Coronary artery (tissue), 2 donors: ENCODE measurements at regions not wholly inside any gene's neighbourhood (a gene's known extent, or its start where the extent isn't known, plus 50 kb on each side); places are given as distances from the start of the nearest gene placed in this dataset.

Experiments
- DNase-seq: peaks from one replicate; pipeline ENCODE4 v3.0.0-alpha.2; 2017; ENCODE audit warnings: low spot score
- H3K27ac ChIP-seq, 2 donors: fragments of 200-600 bp; sonication (generic); one replicate each; pipeline ENCODE4 v1.5.1; 2016 to 2019
- H3K4me3 ChIP-seq: fragments of 200-600 bp; sonication (generic); 2 replicates; pipeline ENCODE4 v1.5.1; 2016; ENCODE audit warnings: mild to moderate bottlenecking, moderate library complexity
- TF ChIP-seq, protein P1 (sequence below): fragments of 200-600 bp; sonication (generic); IDR thresholded peaks from one replicate; pipeline ENCODE4 v1.5.1; 2019; ENCODE audit warnings: antibody characterized with exemption

DNA sequence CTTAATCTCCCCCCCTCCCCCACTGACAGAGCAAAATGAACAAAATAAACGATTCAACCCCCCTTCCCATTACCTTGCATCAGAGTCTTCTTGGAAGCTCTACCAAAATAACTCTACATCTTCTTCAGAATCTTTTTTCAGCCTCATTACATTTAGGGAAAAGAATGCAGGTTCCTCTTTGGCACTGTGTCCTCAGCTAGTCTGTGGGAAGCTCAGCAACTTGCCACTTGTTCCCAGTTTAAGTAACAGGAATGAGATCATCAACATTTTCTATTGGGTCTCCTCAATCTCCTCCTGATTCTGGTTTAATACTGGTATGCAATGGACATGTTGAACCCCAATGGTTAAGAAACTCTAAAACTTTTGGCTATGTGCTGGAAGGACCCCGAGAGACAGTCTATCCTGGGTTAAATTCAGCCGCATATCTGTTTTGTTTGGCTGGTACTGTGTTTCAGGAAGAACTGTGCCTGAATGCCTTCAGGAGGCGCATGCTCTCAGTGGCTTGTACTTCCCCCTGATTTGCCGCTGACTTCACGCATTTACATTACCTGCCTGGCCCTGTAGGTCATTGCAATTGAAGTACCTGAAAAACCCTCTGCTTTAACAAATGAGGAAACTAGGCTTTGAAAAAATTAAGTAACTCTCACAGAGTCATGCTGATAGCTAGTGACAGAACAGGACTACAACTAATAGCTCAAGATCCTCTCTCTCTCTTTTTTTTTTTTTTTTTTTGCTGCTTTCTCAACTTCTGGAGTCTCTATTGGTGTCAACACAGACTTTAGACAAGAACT lies 78.1 kb upstream of the HMHB1 start:
- TF ChIP-seq, protein P1, sequence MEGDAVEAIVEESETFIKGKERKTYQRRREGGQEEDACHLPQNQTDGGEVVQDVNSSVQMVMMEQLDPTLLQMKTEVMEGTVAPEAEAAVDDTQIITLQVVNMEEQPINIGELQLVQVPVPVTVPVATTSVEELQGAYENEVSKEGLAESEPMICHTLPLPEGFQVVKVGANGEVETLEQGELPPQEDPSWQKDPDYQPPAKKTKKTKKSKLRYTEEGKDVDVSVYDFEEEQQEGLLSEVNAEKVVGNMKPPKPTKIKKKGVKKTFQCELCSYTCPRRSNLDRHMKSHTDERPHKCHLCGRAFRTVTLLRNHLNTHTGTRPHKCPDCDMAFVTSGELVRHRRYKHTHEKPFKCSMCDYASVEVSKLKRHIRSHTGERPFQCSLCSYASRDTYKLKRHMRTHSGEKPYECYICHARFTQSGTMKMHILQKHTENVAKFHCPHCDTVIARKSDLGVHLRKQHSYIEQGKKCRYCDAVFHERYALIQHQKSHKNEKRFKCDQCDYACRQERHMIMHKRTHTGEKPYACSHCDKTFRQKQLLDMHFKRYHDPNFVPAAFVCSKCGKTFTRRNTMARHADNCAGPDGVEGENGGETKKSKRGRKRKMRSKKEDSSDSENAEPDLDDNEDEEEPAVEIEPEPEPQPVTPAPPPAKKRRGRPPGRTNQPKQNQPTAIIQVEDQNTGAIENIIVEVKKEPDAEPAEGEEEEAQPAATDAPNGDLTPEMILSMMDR: no peak
- no peak overlapping the region for H3K27ac ChIP-seq
- DNase-seq: no peak
- H3K4me3 ChIP-seq: no peak overlapping the region

DNA sequence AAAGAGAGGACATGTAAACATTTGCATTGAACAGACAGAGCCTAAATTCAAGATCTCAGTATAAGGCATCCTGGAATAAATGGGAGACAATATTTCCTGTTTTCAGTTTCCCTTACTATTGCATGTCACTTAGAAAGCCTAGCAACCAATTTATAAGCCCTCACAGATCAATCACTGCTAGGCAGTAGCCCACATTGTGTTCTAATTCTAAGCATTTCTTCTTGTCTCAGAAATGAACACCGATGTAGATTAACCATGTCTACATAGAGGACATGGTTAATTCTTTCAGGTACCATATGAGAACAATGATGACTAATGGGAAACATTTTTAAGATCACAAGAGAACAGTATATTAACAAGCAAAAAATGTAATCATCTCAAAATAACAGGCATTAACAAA lies 79.6 kb upstream of the HMHB1 start:
- no peak overlapping the region for H3K27ac ChIP-seq
- DNase-seq: no peak
- TF ChIP-seq, protein P1: no peak
- H3K4me3 ChIP-seq: no peak overlapping the region

DNA sequence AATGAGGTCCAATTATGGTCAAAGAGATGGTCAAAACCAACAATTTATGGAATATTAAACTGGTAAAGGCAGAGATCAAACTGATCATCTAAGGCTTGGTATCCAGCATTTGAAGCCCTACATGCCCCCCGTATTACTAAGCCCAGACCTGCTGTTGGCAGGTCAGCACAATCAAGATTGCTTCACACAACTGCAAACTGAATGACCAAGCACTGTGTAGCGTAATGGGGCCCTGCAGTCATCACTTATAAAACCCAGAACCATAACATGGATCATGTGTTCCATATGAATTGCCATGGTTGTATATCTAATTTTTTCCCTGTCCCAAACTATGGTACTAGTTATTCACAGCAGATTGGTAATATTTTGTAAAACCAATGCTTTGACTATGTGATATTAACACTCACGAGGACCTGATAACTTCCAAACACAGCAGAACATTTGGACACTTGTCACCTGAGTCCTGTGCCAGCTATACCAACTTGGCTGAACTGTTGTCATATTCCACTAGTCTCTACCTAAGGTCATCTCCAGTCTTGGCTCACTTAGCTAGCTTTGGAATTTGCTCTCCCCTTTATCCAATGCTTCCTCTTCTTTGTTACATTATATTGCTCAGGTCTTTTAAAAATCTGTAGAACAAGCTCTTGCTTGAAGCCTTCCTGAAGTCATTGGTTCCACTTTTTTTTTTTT lies 81.7 kb upstream of the HMHB1 start:
- Histone ChIP-seq H3K27ac (no peak overlapping the region), H3K4me3 (no peak overlapping the region)
- DNase-seq: no peak
- TF ChIP-seq, protein P1: no peak

DNA sequence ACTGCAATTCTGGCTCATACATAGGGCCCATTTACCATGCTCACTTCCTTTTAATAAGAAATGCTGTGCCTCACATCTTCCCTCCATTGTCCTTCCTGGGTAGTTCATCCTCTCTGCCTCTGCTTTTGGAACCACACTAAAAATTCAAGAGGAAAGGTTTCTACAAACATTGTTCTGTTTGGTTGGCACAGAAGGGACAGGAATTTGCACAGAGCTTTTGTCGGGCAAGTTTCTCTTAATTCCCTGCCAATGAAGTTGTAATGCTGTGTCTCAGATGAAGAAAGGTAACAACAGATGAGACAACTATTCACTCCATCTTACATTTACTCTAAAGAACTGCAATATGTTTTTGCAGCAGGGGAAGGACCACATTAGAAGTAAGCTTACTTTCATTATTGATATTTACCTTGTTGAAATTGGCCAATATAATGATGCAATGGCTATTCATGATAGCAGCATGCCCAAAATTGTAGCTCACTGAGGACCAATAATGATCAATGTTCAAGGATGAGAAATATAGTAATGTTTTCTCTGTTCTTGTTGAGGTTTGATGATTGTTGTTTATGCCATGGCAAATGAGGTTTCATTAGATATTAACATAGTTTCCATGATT lies 82.5 kb upstream of the HMHB1 start:
- no peak overlapping the region for H3K27ac ChIP-seq
- H3K4me3 ChIP-seq: no peak overlapping the region
- DNase-seq: no peak
- TF ChIP-seq, protein P1: no peak

DNA sequence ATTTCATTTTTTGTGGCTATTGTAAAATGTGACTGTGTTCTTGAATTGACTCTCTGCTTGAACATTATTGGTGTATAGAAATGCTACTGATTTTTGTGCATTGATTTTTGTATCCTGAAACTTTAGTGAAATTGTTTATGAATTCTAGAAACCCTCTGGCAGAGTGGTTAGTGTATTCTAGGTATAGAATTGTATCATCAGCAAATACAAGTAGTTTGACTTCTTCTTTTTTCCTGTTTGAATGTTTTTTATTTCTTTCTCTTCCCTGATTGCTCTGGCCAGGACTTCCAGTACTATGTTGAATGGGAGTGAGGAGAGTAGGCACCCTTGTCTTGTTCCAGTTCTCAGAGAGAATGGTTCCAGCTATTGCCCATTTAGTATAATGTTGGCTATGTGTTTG lies 88.8 kb upstream of the HMHB1 start:
- Histone ChIP-seq H3K27ac (no peak overlapping the region), H3K4me3 (no peak overlapping the region)
- TF ChIP-seq, protein P1: no peak
- no peak for DNase-seq

DNA sequence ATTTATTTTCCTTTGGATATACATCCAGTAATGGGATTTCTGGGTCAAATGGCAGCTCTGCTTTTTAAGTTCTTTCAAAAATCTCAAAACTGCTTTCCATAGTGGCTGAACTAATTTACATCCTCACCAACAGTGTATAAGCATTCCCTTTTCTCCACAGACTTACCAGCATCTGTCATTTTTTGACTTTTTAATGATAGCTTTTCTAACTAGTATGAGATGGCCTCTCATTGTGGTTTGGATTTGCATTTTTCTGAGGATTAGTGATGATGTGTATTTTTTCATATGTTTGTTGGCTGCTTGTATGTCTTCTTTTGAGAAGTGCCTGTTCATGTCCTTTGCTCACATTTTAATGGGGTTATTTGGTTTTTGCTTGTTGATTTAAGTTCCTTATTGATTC lies 90.0 kb upstream of the HMHB1 start:
- TF ChIP-seq, protein P1: no peak
- Histone ChIP-seq H3K4me3 (no peak overlapping the region), H3K27ac (no peak overlapping the region)
- no peak for DNase-seq
